Thoracic aorta (tissue), 2 donors: ENCODE measurements at regions not wholly inside any gene's neighbourhood (a gene's known extent, or its start where the extent isn't known, plus 50 kb on each side); places are given as distances from the start of the nearest gene placed in this dataset.

Experiments used
- ATAC-seq: fragments of 150-250 bp; one replicate; pipeline ENCODE4 v1.8.0; 2017; ENCODE audit warnings: low read depth; ENCODE audit not compliant: insufficient number of reproducible peaks, low FRiP score
- DNase-seq: peaks from one replicate; pipeline ENCODE4 v3.0.0-alpha.2; 2020; ENCODE audit warnings: low spot score
- H3K27ac ChIP-seq, 2 donors: fragments of 200-600 bp; sonication (generic); 1 replicate in 1 of 2; 2 replicates in 1 of 2; pipeline ENCODE4 v1.5.1; 2016; ENCODE audit warnings: mild to moderate bottlenecking in 2 of 2, moderate library complexity in 2 of 2
- H3K27me3 ChIP-seq: fragments of 200-600 bp; sonication (generic); replicated peaks from 2 replicates; pipeline ENCODE4 v1.6.0; 2016; ENCODE audit warnings: mild to moderate bottlenecking; ENCODE audit not compliant: insufficient read depth
- H3K36me3 ChIP-seq: fragments of 200-600 bp; sonication (generic); one replicate; pipeline ENCODE4 v1.5.1; 2016
- H3K4me1 ChIP-seq, 2 donors: fragments of 200-600 bp; sonication (generic); 1 replicate in 1 of 2; 2 replicates in 1 of 2; pipeline versions ENCODE4 v1.5.1 to v1.6.0; 2016; ENCODE audit warnings: low read depth in 2 of 2, mild to moderate bottlenecking in 1 of 2; ENCODE audit not compliant: control insufficient read depth in 1 of 2
- H3K4me3 ChIP-seq: fragments of 200-600 bp; sonication (generic); 2 replicates; pipeline ENCODE4 v1.5.1; 2016; ENCODE audit warnings: mild to moderate bottlenecking
- H3K9me3 ChIP-seq: fragments of 200-600 bp; sonication (generic); 2 replicates; pipeline ENCODE4 v1.5.1; 2016
- CTCF ChIP-seq: fragments of 200-600 bp; sonication (generic); IDR thresholded peaks from one replicate; pipeline ENCODE4 v1.5.1; 2019; ENCODE audit warnings: antibody characterized with exemption

GRCh38 chr11:8820401-8820800, 90.6 kb upstream of the AKIP1 start:
- no peak for TF ChIP-seq CTCF
- Histone ChIP-seq H3K4me1 (no peaks in the 10 kb centered on the region), H3K36me3 (no peaks in the 10 kb centered on the region), H3K27me3 (no peaks in the 10 kb centered on the region), H3K9me3 (no peaks in the 10 kb centered on the region), H3K27ac (no peak overlapping the region), H3K4me3 (no peak overlapping the region)
- ATAC-seq, result no peak
- DNase-seq, result no peak

GRCh38 chr11:8822469-8822868, 88.5 kb upstream of the AKIP1 start:
- ATAC-seq (no peak), DNase-seq (no peak)
- Histone ChIP-seq H3K9me3 (no peaks in the 10 kb centered on the region), H3K4me1 (no peaks in the 10 kb centered on the region), H3K36me3 (no peaks in the 10 kb centered on the region), H3K27me3 (no peaks in the 10 kb centered on the region), H3K4me3 (no peak overlapping the region), H3K27ac (no peak overlapping the region)
- TF ChIP-seq CTCF, result no peak

GRCh38 chr11:8823174-8823742, 87.7 kb upstream of the AKIP1 start:
- H3K9me3 ChIP-seq, result no peaks in the 10 kb centered on the region
- no peaks in the 10 kb centered on the region for H3K36me3 ChIP-seq
- H3K27ac ChIP-seq, result no peak overlapping the region
- TF ChIP-seq CTCF, result no peak
- H3K27me3 ChIP-seq, result no peaks in the 10 kb centered on the region
- H3K4me1 ChIP-seq, result no peaks in the 10 kb centered on the region
- ATAC-seq (no peak), DNase-seq (no peak)
- H3K4me3 ChIP-seq, result no peak overlapping the region

- Histone ChIP-seq H3K27ac (no peak overlapping the region), H3K4me3 (no peak overlapping the region), H3K27me3 (no peaks in the 10 kb centered on the region), H3K36me3 (no peaks in the 10 kb centered on the region), H3K9me3 (no peaks in the 10 kb centered on the region), H3K4me1 (no peaks in the 10 kb centered on the region)
- no peak for TF ChIP-seq CTCF
- no peak for DNase-seq
- no peak for ATAC-seq
Measured at GRCh38 chr11:8826139-8826786, 84.7 kb upstream of the AKIP1 start.

GRCh38 chr11:8826901-8827560, 84.0 kb upstream of the AKIP1 start:
- H3K27ac ChIP-seq, result no peak overlapping the region
- no peaks in the 10 kb centered on the region for H3K4me1 ChIP-seq
- no peak for DNase-seq

More at GRCh38 chr11:8826901-8827560, 84.0 kb upstream of the AKIP1 start:
- ATAC-seq, result no peak
- no peaks in the 10 kb centered on the region for H3K36me3 ChIP-seq
- no peak for TF ChIP-seq CTCF
- H3K9me3 ChIP-seq, result no peaks in the 10 kb centered on the region
- no peaks in the 10 kb centered on the region for H3K27me3 ChIP-seq
- no peak overlapping the region for H3K4me3 ChIP-seq
